Keratinocyte (primary cell): ENCODE measurements at regions not wholly inside any gene's neighbourhood (a gene's known extent, or its start where the extent isn't known, plus 50 kb on each side); places are given as distances from the start of the nearest gene placed in this dataset.

Experiments
- DNase-seq: peaks from one replicate; pipeline ENCODE4 v3.0.0-alpha.2; 2011; ENCODE audit warnings: low read depth, missing footprints, low spot score
- FAIRE-seq: peaks from 2 replicates; lab custom pipeline; 2011; peaks lifted over from hg19 to GRCh38; lab: Jason Lieb, UNC
- H2AFZ ChIP-seq: 2 replicates; pipeline ENCODE4 v1.6.0; 2012; ENCODE audit warnings: low read length, control low read depth, inconsistent platforms; ENCODE audit not compliant: control insufficient read depth
- H3K27ac ChIP-seq: 2 replicates; pipeline ENCODE4 v1.5.1; 2011; ENCODE audit warnings: low read length; ENCODE audit not compliant: control insufficient read depth, insufficient read depth
- H3K27me3 ChIP-seq: 3 replicates; pipeline ENCODE4 v1.6.0; 2011; ENCODE audit warnings: low read length; ENCODE audit not compliant: control insufficient read depth, insufficient read depth; ENCODE audit errors: extremely low read depth
- H3K36me3 ChIP-seq, 2 experiments: 2 replicates in 1 of 2; 3 replicates in 1 of 2; pipeline ENCODE4 v1.5.1; 2011; ENCODE audit warnings: low read length in 2 of 2, mild to moderate bottlenecking in 1 of 2; ENCODE audit not compliant: control insufficient read depth in 2 of 2, insufficient read depth in 2 of 2; ENCODE audit errors: extremely low read depth in 1 of 2
- H3K4me1 ChIP-seq: 3 replicates; pipeline ENCODE4 v1.5.1; 2011; ENCODE audit warnings: low read length; ENCODE audit not compliant: control insufficient read depth, insufficient read depth; ENCODE audit errors: extremely low read depth
- H3K4me2 ChIP-seq: 3 replicates; pipeline ENCODE4 v1.6.0; 2011; ENCODE audit warnings: low read depth, low read length; ENCODE audit not compliant: control insufficient read depth, insufficient read depth; ENCODE audit errors: extremely low read depth
- H3K4me3 ChIP-seq, 3 experiments: fragments of 200-600 bp in 1 of 3; sonication (generic) in 1 of 3; 2 replicates in 2 of 3; 3 replicates in 1 of 3; pipeline ENCODE4 v1.5.1; 2011 to 2016; ENCODE audit warnings: low read length in 3 of 3, mild to moderate bottlenecking in 3 of 3, control low read depth in 2 of 3, inconsistent platforms in 1 of 3, low read depth in 1 of 3, mixed read lengths in 1 of 3, mixed run types in 1 of 3, moderate library complexity in 1 of 3; ENCODE audit not compliant: control insufficient read depth in 2 of 3, insufficient read depth in 2 of 3; ENCODE audit errors: extremely low read depth in 1 of 3
- H3K79me2 ChIP-seq: 2 replicates; pipeline ENCODE4 v1.6.0; 2012; ENCODE audit warnings: low read length; ENCODE audit not compliant: control insufficient read depth, insufficient read depth
- H3K9ac ChIP-seq: 3 replicates; pipeline ENCODE4 v1.6.0; 2011; ENCODE audit warnings: low read length; ENCODE audit not compliant: control insufficient read depth, insufficient read depth; ENCODE audit errors: extremely low read depth
- H3K9me1 ChIP-seq: 3 replicates; pipeline ENCODE4 v1.6.0; 2011; ENCODE audit warnings: low read length; ENCODE audit not compliant: control insufficient read depth, insufficient read depth; ENCODE audit errors: extremely low read depth
- H3K9me3 ChIP-seq: 2 replicates; pipeline ENCODE4 v1.5.1; 2012; ENCODE audit warnings: low read depth, low read length; ENCODE audit not compliant: control insufficient read depth
- H4K20me1 ChIP-seq: 3 replicates; pipeline ENCODE4 v1.6.0; 2011; ENCODE audit warnings: low read length; ENCODE audit not compliant: control insufficient read depth, insufficient read depth; ENCODE audit errors: extremely low read depth
- CTCF ChIP-seq, 3 experiments: IDR thresholded peaks in 1 of 3; conservative IDR thresholded peaks in 1 of 3; optimal IDR thresholded peaks in 1 of 3; 2 replicates in 2 of 3; 3 replicates in 1 of 3; pipeline versions ENCODE3 to v1.5.1; 2011; ENCODE audit warnings: low read length in 3 of 3, mild to moderate bottlenecking in 3 of 3, moderate library complexity in 2 of 3, control low read depth in 1 of 3, inconsistent platforms in 1 of 3; ENCODE audit not compliant: insufficient read depth in 2 of 3; ENCODE audit errors: extremely low read depth in 1 of 3
- EZH2 ChIP-seq: IDR thresholded peaks from one replicate; pipeline ENCODE4 v1.6.1; 2012; ENCODE audit warnings: inconsistent platforms, mild to moderate bottlenecking, low read length, moderate library complexity
- dilution Hi-C: fragments of 300-500 bp; cut with MboI; formaldehyde crosslinking; loops from one replicate; pipeline ENCODE4 v1.7.0; 2020; ENCODE audit warnings: low sequenced_read_pairs; ENCODE audit not compliant: extremely low pct_ligation_motif_present

GRCh38 chr4:59200992-59201391, 1999.1 kb upstream of the ADGRL3 start:
- Histone ChIP-seq H3K36me3 (no peaks in the 10 kb centered on the region), H3K4me2 (no peak overlapping the region), H3K27me3 (no peaks in the 10 kb centered on the region), H3K4me1 (no peaks in the 10 kb centered on the region), H4K20me1 (no peaks in the 10 kb centered on the region), H2AFZ (no peak overlapping the region), H3K9me1 (no peaks in the 10 kb centered on the region), H3K27ac (no peak overlapping the region), H3K4me3 (no peak overlapping the region), H3K79me2 (no peaks in the 10 kb centered on the region), H3K9me3 (no peaks in the 10 kb centered on the region), H3K9ac (no peak overlapping the region)
- no peak for FAIRE-seq
- no peak for DNase-seq
- TF ChIP-seq CTCF (optimal IDR thresholded peaks at IDR 0.05 in 1 of 3, IDR thresholded peaks at IDR 0.05 in 1 of 3, conservative IDR thresholded peaks at IDR 0.05 in 1 of 3; ENCODE audit: extremely low read depth in 1 of 3, insufficient read depth in 2 of 3, low read length in 3 of 3): no peak
- TF ChIP-seq EZH2: no peak
- dilution Hi-C loops: no loop called here

GRCh38 chr4:59217910-59218631, 1982.1 kb upstream of the ADGRL3 start:
- Histone ChIP-seq H3K36me3 (no peaks in the 10 kb centered on the region), H2AFZ (no peak overlapping the region), H3K27ac (no peak overlapping the region), H3K27me3 (no peaks in the 10 kb centered on the region), H3K9me3 (no peaks in the 10 kb centered on the region), H3K9me1 (no peaks in the 10 kb centered on the region), H3K4me1 (no peaks in the 10 kb centered on the region), H3K79me2 (no peaks in the 10 kb centered on the region), H3K9ac (no peak overlapping the region), H3K4me3 (no peak overlapping the region), H3K4me2 (no peak overlapping the region), H4K20me1 (no peaks in the 10 kb centered on the region)
- dilution Hi-C loops: no loop called here
- no peak for DNase-seq
- TF ChIP-seq CTCF (optimal IDR thresholded peaks at IDR 0.05 in 1 of 3, IDR thresholded peaks at IDR 0.05 in 1 of 3, conservative IDR thresholded peaks at IDR 0.05 in 1 of 3; ENCODE audit: extremely low read depth in 1 of 3, insufficient read depth in 2 of 3, low read length in 3 of 3) (no peak), EZH2 (no peak)
- FAIRE-seq: no peak
